Stimulated activated CD4-positive, alpha-beta T cell treated with anti-CD3 and anti-CD28 coated beads, Interleukin-2, amount 100 ng/mL, for 24 hours (primary cell): ENCODE measurements at regions not wholly inside any gene's neighbourhood (a gene's known extent, or its start where the extent isn't known, plus 50 kb on each side); places are given as distances from the start of the nearest gene placed in this dataset.
"Not testable (repeated sequence)": the region's sequence is repeated elsewhere in the genome, so short reads cannot be mapped to it uniquely, and the experiment has no call there.

ENCODE experiments used
- DNase-seq, 2 donors: peaks; one replicate each; pipeline ENCODE4 v3.0.0-alpha.2; 2020

DNA sequence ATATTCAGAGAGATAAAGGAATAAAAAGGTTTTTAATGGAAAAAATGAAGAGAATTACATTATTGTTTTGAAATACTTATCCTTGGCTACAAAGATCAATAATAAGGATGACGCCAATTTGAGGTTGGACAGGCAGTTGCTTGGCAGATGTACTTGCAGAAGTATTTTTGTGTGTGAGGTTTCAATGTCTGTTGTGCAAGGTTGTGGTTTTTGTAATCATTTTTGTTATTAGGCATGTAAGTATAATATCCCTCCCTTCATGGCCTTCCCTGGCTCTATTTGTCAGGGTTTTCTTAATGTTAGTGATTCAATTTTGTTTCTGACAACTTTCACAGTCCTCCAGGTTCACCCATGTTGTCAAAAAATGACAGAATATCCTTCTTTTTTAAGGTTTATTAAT is 105.9 kb downstream of the OTOL1 start:
- DNase-seq, result no peak

DNA sequence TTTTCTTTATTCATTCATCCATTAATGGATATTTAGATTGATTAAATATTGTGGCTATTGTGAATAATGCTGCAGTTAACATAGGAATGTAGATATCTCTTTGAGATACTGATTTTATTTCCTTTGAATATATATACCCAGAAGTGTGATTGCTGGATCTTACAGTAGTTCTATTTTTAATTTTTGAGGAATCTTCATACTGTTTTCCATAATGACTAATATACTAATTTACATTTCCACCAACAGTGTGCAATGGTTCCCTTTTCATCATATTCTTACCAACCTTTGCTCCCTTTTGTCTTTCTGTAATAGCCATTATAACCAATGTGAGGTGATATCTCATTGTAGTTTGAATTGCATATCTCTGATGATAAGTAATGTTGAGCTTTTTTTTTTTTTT is 106.3 kb downstream of the OTOL1 start:
- DNase-seq, result no peak

GRCh38 chr3:161607056-161607455 is 110.4 kb downstream of the OTOL1 start:
- DNase-seq, result no peak

DNA sequence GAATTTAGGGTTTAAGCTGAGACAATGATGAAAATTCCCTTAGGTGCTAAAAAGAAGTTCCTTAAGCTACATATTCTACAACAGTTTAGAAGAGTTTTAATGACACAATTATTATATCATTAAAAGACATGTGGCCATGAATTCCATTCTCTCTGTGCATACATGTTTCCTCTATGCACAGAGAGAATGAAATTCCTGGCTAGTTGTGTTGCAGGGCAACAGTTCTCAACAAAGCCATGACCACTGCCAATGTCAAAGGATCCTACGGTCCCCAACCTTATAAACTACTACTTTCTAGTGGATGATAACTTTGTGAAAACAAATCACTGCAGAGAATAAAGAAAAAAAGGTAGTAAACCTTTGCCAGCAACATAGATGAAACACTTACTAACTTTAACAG is 122.7 kb downstream of the OTOL1 start:
- DNase-seq, result no peak

GRCh38 chr3:161630794-161631193 is 134.2 kb downstream of the OTOL1 start:
- no peak for DNase-seq

GRCh38 chr3:161631536-161631935 is 134.9 kb downstream of the OTOL1 start:
- DNase-seq, result no peak

DNA sequence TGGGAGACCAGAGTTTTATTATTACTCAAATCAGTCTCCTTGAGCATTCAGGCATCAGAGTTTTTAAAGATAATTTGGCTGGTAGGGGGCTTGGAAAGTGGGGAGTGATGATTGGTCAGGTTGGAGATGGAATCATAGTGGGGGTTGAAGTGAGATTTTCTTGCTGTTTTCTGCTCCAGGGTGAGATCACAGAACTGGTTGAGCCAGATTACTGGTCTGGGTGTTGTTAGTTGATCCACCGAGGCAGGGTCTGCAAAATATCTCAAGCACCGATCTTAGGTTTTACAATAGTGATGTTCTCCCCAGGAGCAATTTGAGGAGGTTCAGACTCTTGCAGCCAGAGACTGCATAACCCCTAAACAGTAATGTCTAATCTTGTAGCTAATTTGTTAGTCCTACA is 141.0 kb downstream of the OTOL1 start:
- DNase-seq, result no peak

DNA sequence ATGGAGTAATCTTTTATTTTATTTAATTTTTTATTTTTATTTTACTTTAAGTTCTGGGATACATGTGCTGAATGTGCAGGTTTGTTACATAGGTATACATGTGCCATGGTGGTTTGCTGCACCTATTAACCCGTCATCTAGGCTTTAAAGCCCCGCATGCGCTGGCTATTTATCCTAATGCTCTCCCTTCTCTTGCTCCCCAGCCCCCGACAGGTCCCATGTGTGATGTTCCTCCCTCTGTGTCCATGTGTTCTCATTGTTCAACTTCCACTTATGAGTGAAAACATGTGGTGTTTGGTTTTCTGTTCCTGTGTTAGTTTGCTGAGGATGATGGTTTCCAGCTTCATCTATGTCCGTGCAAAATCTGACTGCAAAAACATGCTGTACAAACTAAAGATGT is 142.5 kb downstream of the OTOL1 start:
- DNase-seq, result not testable (repeated sequence)

GRCh38 chr3:161640181-161640580 is 143.6 kb downstream of the OTOL1 start:
- no peak for DNase-seq

GRCh38 chr3:161641287-161641686 is 144.7 kb downstream of the OTOL1 start:
- DNase-seq, result no peak

GRCh38 chr3:161644891-161645635 is 148.5 kb downstream of the OTOL1 start:
- no peak for DNase-seq

DNA sequence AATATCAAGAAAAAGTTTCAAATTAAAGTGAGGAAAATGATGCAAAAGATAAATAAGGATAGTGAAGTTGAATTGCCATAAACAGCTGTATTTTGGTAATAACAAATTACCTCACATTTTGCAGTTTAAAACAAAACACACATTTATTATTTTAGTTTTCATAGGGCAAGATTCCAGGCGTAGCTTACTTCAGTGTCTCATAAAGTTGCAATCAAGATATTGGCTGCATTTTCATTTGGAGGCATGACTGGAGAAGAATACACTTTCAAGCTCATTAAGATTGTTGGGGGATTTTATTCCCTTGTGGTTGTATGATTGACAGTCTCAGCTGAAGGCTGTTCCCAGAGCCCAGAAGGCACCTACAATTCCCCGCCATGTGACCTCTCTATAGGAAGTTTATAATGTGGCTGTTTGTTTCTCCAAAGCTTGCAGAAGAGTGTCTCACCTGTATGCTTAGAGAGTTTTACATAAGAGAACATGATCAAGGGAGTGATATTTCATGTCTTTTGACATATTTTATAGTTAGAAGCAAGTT is 151.4 kb downstream of the OTOL1 start:
- no peak for DNase-seq

GRCh38 chr3:161649900-161650484 is 153.4 kb downstream of the OTOL1 start:
- DNase-seq, result no peak

GRCh38 chr3:161657786-161658185 is 161.2 kb downstream of the OTOL1 start:
- no peak for DNase-seq

GRCh38 chr3:161671141-161671540 is 174.5 kb downstream of the OTOL1 start:
- DNase-seq, result no peak

- no peak for DNase-seq
These were observed 175.9 kb downstream of the OTOL1 start for GRCh38 chr3:161672478-161672877.

DNA sequence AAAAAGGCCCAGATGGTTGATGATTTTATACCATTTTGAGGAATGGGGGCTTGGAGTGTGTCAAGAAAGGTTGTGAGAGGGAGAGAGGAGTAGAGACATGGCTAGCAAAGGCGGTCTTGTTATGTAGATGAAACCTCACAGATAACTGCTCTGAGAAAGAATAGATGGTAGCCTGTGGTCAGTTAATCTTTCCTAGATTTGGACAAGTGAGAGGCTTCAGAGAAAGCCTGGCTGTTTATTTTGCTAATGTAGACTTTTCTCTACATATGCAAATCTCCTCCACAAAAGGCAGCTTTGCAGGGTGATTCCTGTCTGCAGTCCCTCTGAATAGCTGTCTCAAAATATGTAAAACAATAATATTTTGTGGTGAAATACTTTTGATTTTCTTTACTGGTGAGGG is 177.3 kb downstream of the OTOL1 start:
- DNase-seq, result no peak

- DNase-seq, result no peak
These were observed 177.8 kb downstream of the OTOL1 start for GRCh38 chr3:161674402-161674801.

DNA sequence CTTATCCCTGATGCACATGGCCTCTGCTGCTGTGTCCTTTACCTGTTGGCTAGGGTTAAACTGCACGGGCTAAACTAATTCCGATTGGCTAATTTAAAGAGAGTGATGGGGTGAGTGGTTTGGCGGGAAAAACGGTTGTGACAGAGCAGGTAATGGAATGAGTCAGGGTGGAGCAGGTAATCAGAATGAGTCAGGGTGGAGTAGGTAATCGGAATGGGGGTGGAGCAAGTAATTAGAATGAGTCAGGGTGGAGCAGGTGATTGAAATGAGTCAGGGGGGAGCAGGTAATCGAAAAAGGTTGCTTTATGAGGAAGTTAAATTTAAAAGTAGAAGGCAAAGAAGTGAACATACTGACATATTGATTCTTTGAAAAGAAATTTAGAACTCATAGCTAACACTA is 185.2 kb downstream of the OTOL1 start:
- DNase-seq, result not testable (repeated sequence)

DNA sequence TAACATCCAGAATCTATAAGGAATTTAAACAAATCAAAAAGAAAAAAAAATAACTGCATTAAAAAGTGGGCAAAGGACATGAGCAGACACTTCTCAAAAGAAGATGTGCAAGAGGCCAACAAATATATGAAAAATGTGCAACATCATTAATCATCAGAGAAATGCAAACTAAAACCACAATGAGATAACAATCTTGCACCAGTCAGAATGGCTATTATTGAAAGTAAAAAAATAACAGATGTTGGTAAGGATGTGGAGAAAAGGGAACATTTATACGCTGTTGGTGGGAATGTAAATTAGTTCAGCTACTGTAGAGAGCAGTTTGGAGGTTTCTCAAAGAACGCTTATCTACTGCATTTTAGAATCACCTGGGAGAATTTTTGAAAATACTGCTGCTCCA is 186.1 kb downstream of the OTOL1 start:
- DNase-seq, result no peak

DNA sequence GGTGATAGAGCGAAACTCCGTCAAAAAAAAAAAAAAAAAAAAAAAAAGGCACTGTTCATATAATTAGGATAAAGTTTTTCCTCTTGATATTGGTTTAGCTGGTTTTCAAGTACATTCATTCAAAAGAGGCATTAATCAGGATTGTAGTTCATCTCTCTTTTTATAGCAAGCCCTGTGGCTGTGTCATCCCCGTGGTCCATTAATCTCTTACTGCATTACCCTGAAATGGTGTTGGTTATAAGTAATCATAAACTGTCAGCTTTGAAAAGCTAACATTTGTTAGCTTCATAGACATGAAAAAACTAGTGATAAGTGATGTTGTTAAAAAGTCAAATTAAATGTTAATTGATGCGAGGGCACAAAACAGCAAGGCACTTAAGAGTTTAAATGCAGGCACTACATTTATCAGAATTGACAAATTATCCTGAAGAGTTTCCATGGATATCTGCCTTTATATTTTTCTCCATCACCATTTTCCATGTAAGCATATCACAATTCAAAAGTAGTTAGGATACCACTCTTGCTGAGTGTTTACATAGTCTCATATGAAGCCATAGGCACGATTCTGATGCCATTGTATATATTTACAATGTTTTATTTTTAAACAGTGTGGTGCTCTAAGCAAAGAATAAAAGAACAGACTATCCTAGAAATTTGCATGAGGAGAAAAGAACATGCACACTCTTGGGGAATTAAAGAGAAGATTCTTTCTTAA is 193.1 kb downstream of the OTOL1 start:
- no peak for DNase-seq

DNA sequence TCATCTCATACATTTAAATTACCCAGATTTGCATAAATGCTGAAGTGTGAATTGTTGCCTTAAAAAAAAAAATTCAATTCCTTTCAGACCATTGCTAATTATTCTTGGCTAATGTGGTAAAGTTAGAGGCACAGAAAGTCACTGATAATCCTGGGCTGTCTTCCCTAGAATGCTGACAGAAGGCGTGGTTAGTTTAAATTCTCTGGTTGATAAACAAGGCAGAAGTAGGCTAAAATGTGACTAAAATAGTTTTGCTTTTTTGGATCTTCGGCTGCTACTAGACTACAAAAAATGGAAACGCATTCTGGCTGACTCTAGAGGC is 193.7 kb downstream of the OTOL1 start:
- DNase-seq, result no peak

DNA sequence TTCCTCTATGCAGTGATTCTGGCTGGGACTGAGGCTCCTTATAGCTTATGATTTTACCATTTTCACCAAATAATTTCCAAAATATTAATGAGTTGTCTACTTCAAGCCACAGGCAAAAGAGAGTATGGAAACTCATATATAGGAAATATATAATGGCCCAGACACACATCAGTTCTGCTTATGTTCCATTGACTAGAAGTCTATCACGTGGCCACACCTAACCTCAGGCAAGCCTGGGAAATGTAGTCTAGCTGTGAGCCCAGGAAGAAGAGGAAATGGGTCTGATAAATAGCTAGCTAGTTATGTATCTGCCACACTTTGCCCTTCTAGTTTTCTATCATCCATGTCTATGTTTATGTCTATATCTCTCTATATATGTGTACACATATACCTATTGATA is 195.1 kb downstream of the OTOL1 start:
- DNase-seq, result no peak
